Endothelial cell (in vitro differentiated cells): ENCODE measurements at regions not wholly inside any gene's neighbourhood (a gene's known extent, or its start where the extent isn't known, plus 50 kb on each side); places are given as distances from the start of the nearest gene placed in this dataset.

ENCODE experiments used
- DNase-seq: peaks from one replicate; pipeline ENCODE4 v3.0.0; 2021; ENCODE audit warnings: low spot score
- H3K27ac Mint-ChIP-seq: one replicate; pipeline ENCODE4 v1.8.0; 2021; ENCODE audit warnings: mixed read lengths, inconsistent platforms; ENCODE audit not compliant: unreplicated experiment
- H3K27me3 Mint-ChIP-seq: one replicate; pipeline ENCODE4 v1.8.0; 2021; ENCODE audit warnings: mild to moderate bottlenecking, moderate library complexity, mixed read lengths, inconsistent platforms; ENCODE audit not compliant: unreplicated experiment
- H3K36me3 Mint-ChIP-seq: one replicate; pipeline ENCODE4 v1.8.0; 2021; ENCODE audit warnings: mild to moderate bottlenecking, low read depth, mixed read lengths, inconsistent platforms; ENCODE audit not compliant: unreplicated experiment
- H3K4me1 Mint-ChIP-seq: one replicate; pipeline ENCODE4 v1.8.0; 2021; ENCODE audit warnings: mild to moderate bottlenecking, mixed read lengths, inconsistent platforms; ENCODE audit not compliant: unreplicated experiment
- H3K4me3 Mint-ChIP-seq: one replicate; pipeline ENCODE4 v1.8.0; 2021; ENCODE audit warnings: mild to moderate bottlenecking, mixed read lengths, inconsistent platforms; ENCODE audit not compliant: unreplicated experiment
- H3K9me3 Mint-ChIP-seq: one replicate; pipeline ENCODE4 v1.8.0; 2021; ENCODE audit warnings: mixed read lengths, inconsistent platforms; ENCODE audit not compliant: unreplicated experiment
- TF ChIP-seq, protein P1 (sequence below): fragments of 200-600 bp; sonication (generic); IDR thresholded peaks from one replicate; pipeline ENCODE4 v1.5.0; 2021; ENCODE audit warnings: antibody characterized with exemption; ENCODE audit not compliant: unreplicated experiment

DNA sequence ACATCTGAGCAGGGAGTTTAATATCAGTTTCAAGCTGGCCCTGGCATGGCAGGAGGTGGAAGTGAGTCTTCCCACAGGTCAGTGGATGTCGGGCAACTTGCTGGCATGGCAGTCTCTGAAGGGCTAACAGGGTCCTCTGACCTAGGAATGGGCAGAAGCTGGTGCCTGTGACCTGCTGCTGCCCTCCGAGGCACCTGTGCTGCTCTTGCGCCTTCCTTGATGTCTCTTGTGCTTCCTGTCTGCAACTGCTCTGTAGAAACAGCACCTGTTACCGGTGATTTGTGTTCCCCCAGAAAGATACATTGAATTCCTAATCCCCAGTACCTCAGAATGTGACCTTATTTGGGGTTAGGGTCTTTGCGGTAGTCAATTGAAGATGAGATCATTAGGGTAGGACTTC, 86.5 kb upstream of the SLC22A11 start:
- Mint-ChIP-seq H3K9me3 (no peaks in the 10 kb centered on the region), H3K27me3 (no peaks in the 10 kb centered on the region), H3K27ac (no peak overlapping the region), H3K4me3 (no peak overlapping the region), H3K36me3 (no peaks in the 10 kb centered on the region), H3K4me1 (no peaks in the 10 kb centered on the region)
- TF ChIP-seq, protein P1, sequence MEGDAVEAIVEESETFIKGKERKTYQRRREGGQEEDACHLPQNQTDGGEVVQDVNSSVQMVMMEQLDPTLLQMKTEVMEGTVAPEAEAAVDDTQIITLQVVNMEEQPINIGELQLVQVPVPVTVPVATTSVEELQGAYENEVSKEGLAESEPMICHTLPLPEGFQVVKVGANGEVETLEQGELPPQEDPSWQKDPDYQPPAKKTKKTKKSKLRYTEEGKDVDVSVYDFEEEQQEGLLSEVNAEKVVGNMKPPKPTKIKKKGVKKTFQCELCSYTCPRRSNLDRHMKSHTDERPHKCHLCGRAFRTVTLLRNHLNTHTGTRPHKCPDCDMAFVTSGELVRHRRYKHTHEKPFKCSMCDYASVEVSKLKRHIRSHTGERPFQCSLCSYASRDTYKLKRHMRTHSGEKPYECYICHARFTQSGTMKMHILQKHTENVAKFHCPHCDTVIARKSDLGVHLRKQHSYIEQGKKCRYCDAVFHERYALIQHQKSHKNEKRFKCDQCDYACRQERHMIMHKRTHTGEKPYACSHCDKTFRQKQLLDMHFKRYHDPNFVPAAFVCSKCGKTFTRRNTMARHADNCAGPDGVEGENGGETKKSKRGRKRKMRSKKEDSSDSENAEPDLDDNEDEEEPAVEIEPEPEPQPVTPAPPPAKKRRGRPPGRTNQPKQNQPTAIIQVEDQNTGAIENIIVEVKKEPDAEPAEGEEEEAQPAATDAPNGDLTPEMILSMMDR = no peak
- no peak for DNase-seq

DNA sequence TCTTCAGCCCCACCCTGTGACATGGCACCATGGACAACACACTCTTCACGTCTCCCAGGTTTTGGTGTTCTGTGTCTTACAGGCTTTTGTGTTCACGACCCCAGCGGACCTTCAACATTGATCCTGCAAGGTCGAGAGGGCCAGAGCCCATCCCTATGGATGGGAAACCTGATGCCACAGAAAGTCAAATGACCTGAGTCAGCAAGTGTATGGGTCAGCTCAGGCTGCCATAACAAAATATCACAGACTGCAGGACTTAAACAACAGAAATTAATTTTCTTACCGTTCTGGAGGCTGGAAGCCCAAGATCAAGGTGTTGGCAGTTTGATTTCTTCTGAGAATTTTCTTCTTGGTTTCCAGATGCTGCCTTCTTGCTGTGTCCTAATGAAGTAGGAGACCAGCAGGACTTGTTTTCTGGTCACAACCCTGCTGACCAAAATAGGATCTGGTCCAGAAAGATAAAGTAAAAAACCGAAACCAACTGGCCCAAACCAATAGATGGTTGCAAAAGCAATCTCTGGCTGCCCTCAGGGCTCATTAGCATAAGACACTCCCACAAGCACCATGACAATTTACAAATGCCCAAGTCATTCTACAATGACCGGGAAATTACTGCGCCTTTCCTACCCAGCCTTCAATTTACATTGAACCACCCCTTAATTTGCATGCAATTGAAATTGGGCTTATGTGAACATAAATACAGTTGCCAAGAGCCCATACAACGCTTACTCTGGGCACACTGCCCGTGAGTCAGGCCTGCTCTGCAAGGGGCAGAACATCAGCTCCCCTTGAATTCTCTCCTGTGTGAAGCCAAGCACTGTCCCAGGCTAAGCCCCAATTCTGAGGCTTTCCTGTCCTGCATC, 82.9 kb upstream of the SLC22A11 start:
- Mint-ChIP-seq H3K36me3 (no peaks in the 10 kb centered on the region), H3K4me1 (no peaks in the 10 kb centered on the region), H3K9me3 (no peaks in the 10 kb centered on the region), H3K27me3 (peaks cover 1% of the 10 kb centered on the region), H3K27ac (no peak overlapping the region), H3K4me3 (no peak overlapping the region)
- no peak for DNase-seq
- TF ChIP-seq, protein P1 = no peak

DNA sequence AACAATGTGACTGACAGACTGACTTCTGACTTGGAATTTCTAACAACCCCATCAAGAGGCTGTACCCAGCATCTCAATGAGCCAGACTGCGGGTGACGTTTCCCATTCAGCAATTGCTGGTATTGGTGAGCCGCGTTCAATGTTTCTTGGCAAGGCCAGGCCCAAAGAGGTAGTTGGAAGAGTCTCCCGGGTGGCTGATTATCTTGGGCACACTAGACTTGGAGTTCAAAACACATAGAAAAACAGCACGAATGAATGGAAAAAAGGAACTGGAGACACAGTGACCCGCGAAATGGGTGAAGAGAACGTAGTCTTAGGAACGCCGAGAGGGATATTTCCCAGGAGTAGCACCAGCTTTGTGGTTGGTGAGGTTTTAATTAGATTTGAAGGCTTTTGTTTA, 81.1 kb upstream of the SLC22A11 start:
- H3K36me3 Mint-ChIP-seq = no peaks in the 10 kb centered on the region
- peaks cover 1% of the 10 kb centered on the region for H3K27me3 Mint-ChIP-seq
- no peaks in the 10 kb centered on the region for H3K4me1 Mint-ChIP-seq
- TF ChIP-seq, protein P1 = no peak
- no peak for DNase-seq
- H3K9me3 Mint-ChIP-seq = no peaks in the 10 kb centered on the region
- no peak overlapping the region for H3K27ac Mint-ChIP-seq
- H3K4me3 Mint-ChIP-seq = no peak overlapping the region

DNA sequence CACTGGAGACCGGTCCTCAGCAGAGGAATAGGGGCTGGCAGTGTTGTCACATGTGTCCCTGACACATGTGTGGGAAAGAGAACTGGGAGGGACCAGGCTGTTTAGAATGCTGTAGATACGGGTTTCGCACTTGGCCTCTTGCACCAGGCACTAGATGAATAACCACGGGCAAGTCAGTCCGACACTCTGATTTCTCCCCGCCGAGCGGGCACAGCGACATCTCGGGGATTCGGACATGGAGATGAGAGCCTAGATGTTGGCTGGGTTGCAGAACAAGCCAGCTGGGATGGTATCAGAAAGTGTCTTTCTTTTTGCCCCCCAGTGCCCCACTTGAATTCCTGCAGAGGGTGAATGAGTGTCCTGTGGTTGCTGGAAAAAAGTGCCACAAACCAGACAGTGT, 80.6 kb upstream of the SLC22A11 start:
- Mint-ChIP-seq H3K27me3 (peaks cover 1% of the 10 kb centered on the region), H3K36me3 (no peaks in the 10 kb centered on the region), H3K27ac (no peak overlapping the region), H3K4me3 (no peak overlapping the region), H3K4me1 (no peaks in the 10 kb centered on the region), H3K9me3 (no peaks in the 10 kb centered on the region)
- no peak for DNase-seq
- TF ChIP-seq, protein P1 = no peak

DNA sequence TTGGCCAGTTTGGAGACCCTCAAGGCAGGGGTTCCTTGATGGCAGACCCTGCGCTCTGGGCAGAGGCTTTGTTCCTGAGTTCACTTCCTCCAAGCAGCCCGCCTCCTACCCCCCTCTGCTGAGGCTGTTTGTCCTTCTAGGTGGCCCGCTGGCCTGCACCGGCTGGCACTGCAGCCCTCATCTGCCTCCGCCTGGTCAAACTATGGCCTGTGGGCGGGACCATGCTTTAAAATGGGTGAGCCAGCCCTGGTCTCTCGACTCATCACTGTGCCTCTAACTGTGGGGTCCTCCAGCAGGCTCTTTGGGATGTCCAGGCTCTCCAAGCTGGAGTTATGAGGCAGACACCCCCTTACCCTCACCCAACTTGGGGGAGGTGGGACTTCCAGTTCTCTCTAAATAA, 78.9 kb upstream of the SLC22A11 start:
- TF ChIP-seq, protein P1 = no peak
- no peaks in the 10 kb centered on the region for H3K36me3 Mint-ChIP-seq
- DNase-seq = no peak
- H3K27ac Mint-ChIP-seq = no peak overlapping the region
- peaks cover 1% of the 10 kb centered on the region for H3K27me3 Mint-ChIP-seq
- H3K4me1 Mint-ChIP-seq = no peaks in the 10 kb centered on the region
- H3K9me3 Mint-ChIP-seq = no peaks in the 10 kb centered on the region
- no peak overlapping the region for H3K4me3 Mint-ChIP-seq
